OCI-LY7 (cell line): ENCODE measurements at regions not wholly inside any gene's neighbourhood (a gene's known extent, or its start where the extent isn't known, plus 50 kb on each side); places are given as distances from the start of the nearest gene placed in this dataset.

Source experiments
- EZH2phosphoT487 ChIP-seq: fragments of 200-600 bp; sonication (generic); IDR thresholded peaks from 2 replicates; pipeline ENCODE4 v1.6.1; 2018; ENCODE audit warnings: low read depth, borderline replicate concordance, mild to moderate bottlenecking, mixed run types, antibody characterized with exemption, low read length, moderate library complexity, mixed read lengths
- TF ChIP-seq, protein P1 (sequence below): fragments of 200-600 bp; sonication (generic); conservative IDR thresholded peaks from 2 replicates; pipeline ENCODE4 v1.5.1; 2014; ENCODE audit warnings: mild to moderate bottlenecking, antibody characterized with exemption, low read length, moderate library complexity, mixed read lengths

- TF ChIP-seq, protein P1, sequence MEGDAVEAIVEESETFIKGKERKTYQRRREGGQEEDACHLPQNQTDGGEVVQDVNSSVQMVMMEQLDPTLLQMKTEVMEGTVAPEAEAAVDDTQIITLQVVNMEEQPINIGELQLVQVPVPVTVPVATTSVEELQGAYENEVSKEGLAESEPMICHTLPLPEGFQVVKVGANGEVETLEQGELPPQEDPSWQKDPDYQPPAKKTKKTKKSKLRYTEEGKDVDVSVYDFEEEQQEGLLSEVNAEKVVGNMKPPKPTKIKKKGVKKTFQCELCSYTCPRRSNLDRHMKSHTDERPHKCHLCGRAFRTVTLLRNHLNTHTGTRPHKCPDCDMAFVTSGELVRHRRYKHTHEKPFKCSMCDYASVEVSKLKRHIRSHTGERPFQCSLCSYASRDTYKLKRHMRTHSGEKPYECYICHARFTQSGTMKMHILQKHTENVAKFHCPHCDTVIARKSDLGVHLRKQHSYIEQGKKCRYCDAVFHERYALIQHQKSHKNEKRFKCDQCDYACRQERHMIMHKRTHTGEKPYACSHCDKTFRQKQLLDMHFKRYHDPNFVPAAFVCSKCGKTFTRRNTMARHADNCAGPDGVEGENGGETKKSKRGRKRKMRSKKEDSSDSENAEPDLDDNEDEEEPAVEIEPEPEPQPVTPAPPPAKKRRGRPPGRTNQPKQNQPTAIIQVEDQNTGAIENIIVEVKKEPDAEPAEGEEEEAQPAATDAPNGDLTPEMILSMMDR = no peak
- no peak for TF ChIP-seq EZH2phosphoT487
These were observed 440.1 kb upstream of the FAR2 start for GRCh38 chr12:28708918-28709371.
